Endothelial cell of umbilical vein (primary cell): ENCODE measurements at regions not wholly inside any gene's neighbourhood (a gene's known extent, or its start where the extent isn't known, plus 50 kb on each side); places are given as distances from the start of the nearest gene placed in this dataset.

Experiments used
- BruUV-seq: library from RNA; stranded (reverse); fragments of 400-500 nt; replicated peaks from 2 replicates; lab custom pipeline; 2021; lab: Mats Ljungman, UMichigan
- CTCF ChIA-PET: fragments of 300-600, 350-600 bp; sonication (Branson Sonifier 250); formaldehyde crosslinking; loops from one replicate; lab custom pipeline; 2021; ENCODE audit warnings: antibody characterized with exemption, inconsistent platforms; lab: Charles Lee
- POLR2A ChIA-PET: fragments of 300-600, 350-600 bp; sonication (Branson Sonifier 250); formaldehyde crosslinking; loops from one replicate; lab custom pipeline; 2021; ENCODE audit warnings: antibody characterized with exemption, inconsistent platforms; lab: Charles Lee
- DNase-seq: peaks from one replicate; pipeline ENCODE4 v3.0.0-alpha.2; 2011; ENCODE audit warnings: low read depth, low spot score
- FAIRE-seq: peaks from 2 replicates; lab custom pipeline; 2011; peaks lifted over from hg19 to GRCh38; lab: Jason Lieb, UNC
- H2AFZ ChIP-seq: 2 replicates; pipeline ENCODE4 v1.6.0; 2012; ENCODE audit warnings: low read depth, low read length, control low read depth, inconsistent platforms
- H3K27ac ChIP-seq: 2 replicates; pipeline ENCODE4 v1.5.1; 2011; ENCODE audit warnings: low read depth, mild to moderate bottlenecking, control low read depth, low read length, moderate library complexity; ENCODE audit not compliant: insufficient read depth
- H3K27me3 ChIP-seq, 2 experiments: 2 replicates each; pipeline versions ENCODE4 v1.6.0 to v1.6.1; 2011; ENCODE audit warnings: low read length in 2 of 2, mixed read lengths in 1 of 2; ENCODE audit not compliant: control insufficient read depth in 2 of 2, insufficient read depth in 2 of 2
- H3K36me3 ChIP-seq, 2 experiments: 2 replicates in 1 of 2; 3 replicates in 1 of 2; pipeline ENCODE4 v1.5.1; 2011; ENCODE audit warnings: low read length in 2 of 2, mild to moderate bottlenecking in 1 of 2, moderate library complexity in 1 of 2; ENCODE audit not compliant: control insufficient read depth in 2 of 2, insufficient read depth in 2 of 2; ENCODE audit errors: extremely low read depth in 1 of 2
- H3K4me1 ChIP-seq: 3 replicates; pipeline ENCODE4 v1.5.1; 2011; ENCODE audit warnings: mild to moderate bottlenecking, low read length; ENCODE audit not compliant: control insufficient read depth, insufficient read depth; ENCODE audit errors: extremely low read depth
- H3K4me2 ChIP-seq: 2 replicates; pipeline ENCODE4 v1.6.1; 2011; ENCODE audit warnings: low read length, control low read depth, mixed read lengths; ENCODE audit not compliant: insufficient read depth
- H3K4me3 ChIP-seq, 3 experiments: fragments of 200-600 bp in 1 of 3; sonication (generic), shearing (Covaris generic) in 1 of 3; replicated peaks in 1 of 3; 2 replicates each; pipeline ENCODE4 v1.5.1; 2011 to 2016; ENCODE audit warnings: control low read depth in 3 of 3, low read length in 3 of 3, mild to moderate bottlenecking in 2 of 3, inconsistent platforms in 1 of 3, low read depth in 1 of 3, moderate library complexity in 1 of 3; ENCODE audit not compliant: insufficient read depth in 1 of 3
- H3K79me2 ChIP-seq: 2 replicates; pipeline ENCODE4 v1.6.0; 2012; ENCODE audit warnings: low read length, inconsistent platforms; ENCODE audit not compliant: control insufficient read depth, insufficient read depth
- H3K9ac ChIP-seq: replicated peaks from 2 replicates; pipeline ENCODE3; 2011; ENCODE audit warnings: low read length, control low read depth; ENCODE audit not compliant: insufficient read depth; ENCODE audit errors: extremely low read depth
- H3K9me1 ChIP-seq: replicated peaks from 3 replicates; pipeline ENCODE4 v1.6.0; 2011; ENCODE audit warnings: mild to moderate bottlenecking, low read length; ENCODE audit not compliant: control insufficient read depth, insufficient read depth; ENCODE audit errors: extremely low read depth
- H3K9me3 ChIP-seq: replicated peaks from 2 replicates; pipeline ENCODE4 v1.5.1; 2012; ENCODE audit warnings: low read length, inconsistent platforms; ENCODE audit not compliant: control insufficient read depth, insufficient read depth
- H4K20me1 ChIP-seq: replicated peaks from 2 replicates; pipeline ENCODE3; 2011; ENCODE audit warnings: mild to moderate bottlenecking, low read length; ENCODE audit not compliant: control insufficient read depth, insufficient read depth; ENCODE audit errors: extremely low read depth
- FOS ChIP-seq: IDR thresholded peaks from 2 replicates; pipeline ENCODE4 v1.6.1; 2011; ENCODE audit warnings: mild to moderate bottlenecking, low read length, moderate library complexity, borderline replicate concordance; ENCODE audit not compliant: insufficient read depth
- GATA2 ChIP-seq: IDR thresholded peaks from 2 replicates; pipeline ENCODE4 v1.7.0; 2011; ENCODE audit warnings: low read depth, mild to moderate bottlenecking, moderate library complexity, mixed read lengths, low read length; ENCODE audit not compliant: insufficient read length, insufficient read depth
- JUN ChIP-seq: IDR thresholded peaks from 2 replicates; pipeline ENCODE4 v1.6.1; 2011; ENCODE audit warnings: borderline replicate concordance, low read depth; ENCODE audit not compliant: insufficient read length, insufficient read depth
- MAX ChIP-seq: IDR thresholded peaks from 2 replicates; pipeline ENCODE4 v1.6.1; 2011; ENCODE audit not compliant: insufficient read depth, insufficient read length
- POLR2AphosphoS5 ChIP-seq: IDR thresholded peaks from 2 replicates; pipeline ENCODE4 v1.6.1; 2012; ENCODE audit warnings: low read depth, mild to moderate bottlenecking, control low read depth, low read length, moderate library complexity; ENCODE audit not compliant: insufficient read depth
- dilution Hi-C: fragments of 300-500 bp; cut with MboI; formaldehyde crosslinking; loops from one replicate; pipeline ENCODE4 v1.15.0; 2019; ENCODE audit warnings: low sequenced_read_pairs; ENCODE audit not compliant: extremely low pct_ligation_motif_present
- intact Hi-C: fragments of 100-400 bp; cut with micrococcal nuclease; formaldehyde crosslinking; loops from one replicate; pipeline ENCODE4 v1.10.0; 2022
- TF ChIP-seq, protein P1 (sequence below), 2 donors: IDR thresholded peaks; 1 replicate in 1 of 2; 2 replicates in 1 of 2; pipeline ENCODE4 v1.5.1; 2011; ENCODE audit warnings: low read length in 2 of 2, mild to moderate bottlenecking in 2 of 2, moderate library complexity in 2 of 2, control low read depth in 1 of 2, inconsistent platforms in 1 of 2, low read depth in 1 of 2; ENCODE audit not compliant: insufficient read depth in 1 of 2; ENCODE audit errors: extremely low read depth in 1 of 2

DNA sequence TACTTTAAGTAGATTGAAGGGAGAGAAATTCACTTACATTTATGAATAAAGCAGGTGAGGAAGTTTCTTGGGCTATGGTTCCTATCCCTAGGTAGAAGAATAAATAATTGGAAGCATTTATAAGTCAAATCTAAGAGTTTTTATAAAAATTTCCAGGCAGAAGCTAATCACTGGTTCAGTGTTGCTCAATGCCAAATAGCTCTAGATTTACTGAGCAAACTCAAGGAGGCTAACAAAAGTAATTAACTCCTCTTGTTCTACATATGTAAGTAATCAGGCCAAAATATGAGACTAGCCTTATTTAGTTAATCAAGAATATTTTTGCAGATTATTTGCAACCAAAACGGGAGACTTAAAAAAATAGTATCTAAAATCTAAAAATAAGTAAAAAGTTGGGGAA lies 472.3 kb downstream of the PLK2 start:
- Histone ChIP-seq H3K9me3 (no peaks in the 10 kb centered on the region), H3K9ac (no peak overlapping the region), H3K27ac (no peak overlapping the region), H3K4me1 (peaks cover 5% of the 10 kb centered on the region), H3K79me2 (no peaks in the 10 kb centered on the region), H3K27me3 (peaks cover 0 to 1% of the 10 kb centered on the region in 2 experiments), H4K20me1 (no peaks in the 10 kb centered on the region), H3K4me3 (no peak overlapping the region), H3K4me2 (no peak overlapping the region), H2AFZ (no peak overlapping the region), H3K9me1 (no peaks in the 10 kb centered on the region), H3K36me3 (no peaks in the 10 kb centered on the region)
- no peak for DNase-seq
- no TSS peak for BruUV-seq
- FAIRE-seq = no peak
- intact Hi-C loops = no loop called here
- dilution Hi-C loops = no loop called here
- TF ChIP-seq, protein P1, sequence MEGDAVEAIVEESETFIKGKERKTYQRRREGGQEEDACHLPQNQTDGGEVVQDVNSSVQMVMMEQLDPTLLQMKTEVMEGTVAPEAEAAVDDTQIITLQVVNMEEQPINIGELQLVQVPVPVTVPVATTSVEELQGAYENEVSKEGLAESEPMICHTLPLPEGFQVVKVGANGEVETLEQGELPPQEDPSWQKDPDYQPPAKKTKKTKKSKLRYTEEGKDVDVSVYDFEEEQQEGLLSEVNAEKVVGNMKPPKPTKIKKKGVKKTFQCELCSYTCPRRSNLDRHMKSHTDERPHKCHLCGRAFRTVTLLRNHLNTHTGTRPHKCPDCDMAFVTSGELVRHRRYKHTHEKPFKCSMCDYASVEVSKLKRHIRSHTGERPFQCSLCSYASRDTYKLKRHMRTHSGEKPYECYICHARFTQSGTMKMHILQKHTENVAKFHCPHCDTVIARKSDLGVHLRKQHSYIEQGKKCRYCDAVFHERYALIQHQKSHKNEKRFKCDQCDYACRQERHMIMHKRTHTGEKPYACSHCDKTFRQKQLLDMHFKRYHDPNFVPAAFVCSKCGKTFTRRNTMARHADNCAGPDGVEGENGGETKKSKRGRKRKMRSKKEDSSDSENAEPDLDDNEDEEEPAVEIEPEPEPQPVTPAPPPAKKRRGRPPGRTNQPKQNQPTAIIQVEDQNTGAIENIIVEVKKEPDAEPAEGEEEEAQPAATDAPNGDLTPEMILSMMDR (IDR thresholded peaks at IDR 0.05; ENCODE audit: extremely low read depth in 1 of 2, insufficient read depth in 1 of 2, low read depth in 1 of 2, low read length in 2 of 2) = no peak
- TF ChIP-seq MAX = no peak
- no peak for TF ChIP-seq FOS
- TF ChIP-seq POLR2AphosphoS5 = no peak
- TF ChIP-seq JUN = no peak
- TF ChIP-seq GATA2 = no peak
- CTCF ChIA-PET = interaction anchor here (1.3 kb wide), 1 partner anchor 98 kb away, joined by 3 read pairs; no protein-coding TSS in a partner anchor
- POLR2A ChIA-PET = interaction anchor here (1.2 kb wide), 1 partner anchor 472 kb away, joined by 4 read pairs; the partner anchor contains the start of gene PLK2
